SK-N-SH (cell line): ENCODE measurements at regions not wholly inside any gene's neighbourhood (a gene's known extent, or its start where the extent isn't known, plus 50 kb on each side); places are given as distances from the start of the nearest gene placed in this dataset.

ENCODE experiments used
- CTCF ChIA-PET: fragments of 300-600, 350-600 bp; formaldehyde crosslinking; extraction: SDS; loops from one replicate; lab custom pipeline; 2021; lab: Yijun Ruan, JAX
- POLR2A ChIA-PET: fragments of 350-600 bp; sonication (Branson Sonifier 250); formaldehyde crosslinking; extraction: SDS; loops from one replicate; lab custom pipeline; 2020; ENCODE audit warnings: antibody characterized with exemption, inconsistent platforms; lab: Yijun Ruan, JAX
- DNase-seq: peaks from one replicate; pipeline ENCODE4 v3.0.0; 2012
- H2AFZ ChIP-seq: fragments of 200-600 bp; sonication (generic); 2 replicates; pipeline ENCODE4 v1.8.1; 2016; ENCODE audit warnings: antibody characterized with exemption, mild to moderate bottlenecking, low read depth
- H3F3A ChIP-seq: fragments of 200-600 bp; sonication (generic); replicated peaks from 2 replicates; pipeline ENCODE3; 2016; ENCODE audit warnings: antibody characterized with exemption, mild to moderate bottlenecking; ENCODE audit not compliant: insufficient read depth
- H3K27ac ChIP-seq, 2 experiments: fragments of 200-500 bp in 1 of 2; fragments of 200-600 bp in 1 of 2; sonication (Bioruptor generic) in 1 of 2; sonication (generic), shearing (Covaris generic) in 1 of 2; 2 replicates each; pipeline versions ENCODE4 v1.5.1 to v1.6.1; 2014 to 2016; ENCODE audit warnings: low read depth in 2 of 2, inconsistent platforms in 1 of 2, low read length in 1 of 2, mild to moderate bottlenecking in 1 of 2, mixed read lengths in 1 of 2
- H3K27me3 ChIP-seq: fragments of 200-600 bp; sonication (generic), shearing (Covaris generic); 2 replicates; pipeline ENCODE4 v1.6.1; 2016; ENCODE audit warnings: mixed run types; ENCODE audit not compliant: insufficient read depth
- H3K36me3 ChIP-seq, 2 experiments: fragments of 200-500 bp in 1 of 2; fragments of 200-600 bp in 1 of 2; sonication (Bioruptor generic) in 1 of 2; sonication (generic) in 1 of 2; replicated peaks in 1 of 2; 2 replicates each; pipeline versions ENCODE3 to v1.5.1; 2014 to 2016; ENCODE audit warnings: low read length in 1 of 2, mild to moderate bottlenecking in 1 of 2; ENCODE audit not compliant: insufficient read depth in 2 of 2, control insufficient read depth in 1 of 2
- H3K4me1 ChIP-seq, 2 experiments: fragments of 200-500 bp in 1 of 2; fragments of 200-600 bp in 1 of 2; sonication (Bioruptor generic) in 1 of 2; sonication (generic), shearing (Covaris generic) in 1 of 2; 2 replicates each; pipeline versions ENCODE4 v1.5.1 to v1.6.1; 2014 to 2016; ENCODE audit warnings: low read depth in 1 of 2, low read length in 1 of 2, mixed run types in 1 of 2; ENCODE audit not compliant: insufficient read depth in 2 of 2, control insufficient read depth in 1 of 2
- H3K4me2 ChIP-seq: fragments of 200-600 bp; sonication (generic), shearing (Covaris generic); 2 replicates; pipeline ENCODE4 v1.6.1; 2017; ENCODE audit warnings: mixed run types
- H3K4me3 ChIP-seq, 2 experiments: fragments of 200-500 bp in 1 of 2; fragments of 200-600 bp in 1 of 2; sonication (Bioruptor generic) in 1 of 2; sonication (generic), shearing (Covaris generic) in 1 of 2; 2 replicates each; pipeline versions ENCODE4 v1.5.1 to v1.8.1; 2014 to 2016; ENCODE audit warnings: low read depth in 2 of 2, inconsistent platforms in 1 of 2, low read length in 1 of 2, mild to moderate bottlenecking in 1 of 2, mixed read lengths in 1 of 2, moderate library complexity in 1 of 2
- H3K79me2 ChIP-seq: fragments of 200-600 bp; sonication (generic); 2 replicates; pipeline ENCODE4 v1.8.1; 2017; ENCODE audit warnings: mild to moderate bottlenecking; ENCODE audit not compliant: insufficient read depth
- H3K9ac ChIP-seq: fragments of 200-600 bp; sonication (generic); 2 replicates; pipeline ENCODE4 v1.6.1; 2017; ENCODE audit warnings: mixed run types
- H3K9me2 ChIP-seq: fragments of 200-600 bp; sonication (generic); 2 replicates; pipeline ENCODE4 v1.6.1; 2017; ENCODE audit warnings: mixed run types
- H3K9me3 ChIP-seq: fragments of 200-600 bp; sonication (generic); 2 replicates; pipeline ENCODE4 v1.6.1; 2017; ENCODE audit warnings: mixed run types, mild to moderate bottlenecking, moderate library complexity
- H4K20me1 ChIP-seq: fragments of 200-600 bp; sonication (generic); 2 replicates; pipeline ENCODE4 v1.6.1; 2017; ENCODE audit warnings: mild to moderate bottlenecking, mixed run types; ENCODE audit not compliant: insufficient read depth
- ELF1 ChIP-seq: IDR thresholded peaks from 2 replicates; pipeline ENCODE4 v1.4.0; 2012
- GABPA ChIP-seq: IDR thresholded peaks from 2 replicates; pipeline ENCODE4 v1.4.0; 2012; ENCODE audit warnings: low read depth, mild to moderate bottlenecking
- WGBS: methylation state at CpG from one replicate; pipeline ENCODE4 v1.1.6; 2017; ENCODE audit warnings: low lambda C conversion rate; 5-methylcytosine and 5-hydroxymethylcytosine counted together
- TF ChIP-seq, protein P1 (sequence below): IDR thresholded peaks from 2 replicates; pipeline ENCODE4 v1.6.1; 2012; ENCODE audit warnings: mild to moderate bottlenecking, low read depth, low read length, moderate library complexity

DNA sequence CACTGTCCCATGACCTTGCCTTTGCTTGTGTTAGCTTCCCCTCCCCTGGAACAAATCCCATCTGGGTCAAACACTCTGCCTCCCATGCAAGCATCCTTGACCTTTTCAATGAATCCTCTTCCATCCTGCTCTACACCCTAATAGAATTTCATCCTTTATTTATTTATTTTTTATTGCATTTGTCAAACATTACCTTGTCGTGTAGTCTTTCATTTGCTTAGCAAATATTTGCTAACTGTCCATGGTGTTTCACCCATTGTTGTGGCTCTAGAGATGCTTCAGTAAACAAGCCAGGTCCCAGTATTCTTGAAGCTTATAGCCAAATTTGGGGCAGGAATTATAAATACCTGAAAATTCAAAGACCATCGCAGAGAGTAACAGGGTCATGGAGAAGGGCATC is 51.0 kb upstream of the MRTFB start:
- Histone ChIP-seq H4K20me1 (no peaks in the 10 kb centered on the region), H3K9ac (no peak overlapping the region), H3K36me3 (no peaks in the 10 kb centered on the region), H3K4me2 (no peak overlapping the region), H3K9me3 (no peaks in the 10 kb centered on the region), H3K79me2 (no peaks in the 10 kb centered on the region), H3F3A (no peaks in the 10 kb centered on the region), H3K9me2 (no peaks in the 10 kb centered on the region), H3K27ac (no peak overlapping the region), H3K4me3 (no peak overlapping the region), H3K4me1 (no peaks in the 10 kb centered on the region), H2AFZ (no peak overlapping the region), H3K27me3 (no peaks in the 10 kb centered on the region)
- CTCF ChIA-PET: interaction anchor here (1.5 kb wide), 1 partner anchor 23 kb away, joined by 3 read pairs; no protein-coding TSS in a partner anchor
- DNase-seq: no peak
- 77% methylated on average over 2 of the region's 2 CpGs for WGBS
- POLR2A ChIA-PET: no interaction called here
- TF ChIP-seq, protein P1, sequence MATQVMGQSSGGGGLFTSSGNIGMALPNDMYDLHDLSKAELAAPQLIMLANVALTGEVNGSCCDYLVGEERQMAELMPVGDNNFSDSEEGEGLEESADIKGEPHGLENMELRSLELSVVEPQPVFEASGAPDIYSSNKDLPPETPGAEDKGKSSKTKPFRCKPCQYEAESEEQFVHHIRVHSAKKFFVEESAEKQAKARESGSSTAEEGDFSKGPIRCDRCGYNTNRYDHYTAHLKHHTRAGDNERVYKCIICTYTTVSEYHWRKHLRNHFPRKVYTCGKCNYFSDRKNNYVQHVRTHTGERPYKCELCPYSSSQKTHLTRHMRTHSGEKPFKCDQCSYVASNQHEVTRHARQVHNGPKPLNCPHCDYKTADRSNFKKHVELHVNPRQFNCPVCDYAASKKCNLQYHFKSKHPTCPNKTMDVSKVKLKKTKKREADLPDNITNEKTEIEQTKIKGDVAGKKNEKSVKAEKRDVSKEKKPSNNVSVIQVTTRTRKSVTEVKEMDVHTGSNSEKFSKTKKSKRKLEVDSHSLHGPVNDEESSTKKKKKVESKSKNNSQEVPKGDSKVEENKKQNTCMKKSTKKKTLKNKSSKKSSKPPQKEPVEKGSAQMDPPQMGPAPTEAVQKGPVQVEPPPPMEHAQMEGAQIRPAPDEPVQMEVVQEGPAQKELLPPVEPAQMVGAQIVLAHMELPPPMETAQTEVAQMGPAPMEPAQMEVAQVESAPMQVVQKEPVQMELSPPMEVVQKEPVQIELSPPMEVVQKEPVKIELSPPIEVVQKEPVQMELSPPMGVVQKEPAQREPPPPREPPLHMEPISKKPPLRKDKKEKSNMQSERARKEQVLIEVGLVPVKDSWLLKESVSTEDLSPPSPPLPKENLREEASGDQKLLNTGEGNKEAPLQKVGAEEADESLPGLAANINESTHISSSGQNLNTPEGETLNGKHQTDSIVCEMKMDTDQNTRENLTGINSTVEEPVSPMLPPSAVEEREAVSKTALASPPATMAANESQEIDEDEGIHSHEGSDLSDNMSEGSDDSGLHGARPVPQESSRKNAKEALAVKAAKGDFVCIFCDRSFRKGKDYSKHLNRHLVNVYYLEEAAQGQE: no peak
- TF ChIP-seq ELF1: no peak
- no peak for TF ChIP-seq GABPA
